ENCODE measurements at regions not wholly inside any gene's neighbourhood (a gene's known extent, or its start where the extent isn't known, plus 50 kb on each side); places are given as distances from the start of the nearest gene placed in this dataset.

- 96% methylated on average over 3 of the region's 3 CpGs for WGBS, 2 donors
- TF ChIP-seq POLR2A (IDR thresholded peaks at IDR 0.05), result no peak
- TF ChIP-seq, protein P1, sequence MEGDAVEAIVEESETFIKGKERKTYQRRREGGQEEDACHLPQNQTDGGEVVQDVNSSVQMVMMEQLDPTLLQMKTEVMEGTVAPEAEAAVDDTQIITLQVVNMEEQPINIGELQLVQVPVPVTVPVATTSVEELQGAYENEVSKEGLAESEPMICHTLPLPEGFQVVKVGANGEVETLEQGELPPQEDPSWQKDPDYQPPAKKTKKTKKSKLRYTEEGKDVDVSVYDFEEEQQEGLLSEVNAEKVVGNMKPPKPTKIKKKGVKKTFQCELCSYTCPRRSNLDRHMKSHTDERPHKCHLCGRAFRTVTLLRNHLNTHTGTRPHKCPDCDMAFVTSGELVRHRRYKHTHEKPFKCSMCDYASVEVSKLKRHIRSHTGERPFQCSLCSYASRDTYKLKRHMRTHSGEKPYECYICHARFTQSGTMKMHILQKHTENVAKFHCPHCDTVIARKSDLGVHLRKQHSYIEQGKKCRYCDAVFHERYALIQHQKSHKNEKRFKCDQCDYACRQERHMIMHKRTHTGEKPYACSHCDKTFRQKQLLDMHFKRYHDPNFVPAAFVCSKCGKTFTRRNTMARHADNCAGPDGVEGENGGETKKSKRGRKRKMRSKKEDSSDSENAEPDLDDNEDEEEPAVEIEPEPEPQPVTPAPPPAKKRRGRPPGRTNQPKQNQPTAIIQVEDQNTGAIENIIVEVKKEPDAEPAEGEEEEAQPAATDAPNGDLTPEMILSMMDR (IDR thresholded peaks at IDR 0.05), result no peak
- intact Hi-C loops (cut with DNase I), result no loop called here
- peaks cover 3 to 5% of the 10 kb centered on the region in 2 donors for H3K4me1 ChIP-seq
- no peak overlapping the region for H3K27ac ChIP-seq
- no peak for DNase-seq
- no peaks in the 10 kb centered on the region for H3K36me3 ChIP-seq
- H3K4me3 ChIP-seq (replicated peaks in 1 of 3), result no peak overlapping the region
- no peaks in the 10 kb centered on the region for H3K27me3 ChIP-seq
- H3K9me3 ChIP-seq, result no peaks in the 10 kb centered on the region
Observed at GRCh38 chr1:168926236-168926635, 180.3 kb upstream of the ATP1B1 start.

DNA sequence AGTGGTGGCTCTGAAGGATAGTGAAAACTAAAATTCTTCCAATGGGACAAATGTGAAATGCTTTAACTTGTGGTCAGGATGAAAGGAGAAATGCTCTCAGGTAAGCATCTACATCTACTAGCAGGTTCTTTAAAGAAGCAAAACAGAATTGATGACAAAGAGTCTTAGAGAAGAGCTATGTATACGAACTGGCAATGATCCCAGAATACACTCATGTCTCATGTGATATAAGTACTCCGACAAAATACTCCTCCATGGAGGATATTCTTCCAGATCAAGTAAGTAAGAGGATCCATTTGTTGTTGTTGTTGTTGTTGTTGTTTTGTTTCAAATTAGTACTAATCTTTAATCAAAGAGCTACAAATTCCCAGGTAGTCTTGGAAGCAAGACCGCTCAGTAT lies 174.0 kb upstream of the ATP1B1 start:
- H3K36me3 ChIP-seq, result no peaks in the 10 kb centered on the region
- TF ChIP-seq, protein P1 (IDR thresholded peaks at IDR 0.05), result no peak
- no peak for TF ChIP-seq POLR2A (IDR thresholded peaks at IDR 0.05)
- DNase-seq, result no peak
- no peaks in the 10 kb centered on the region for H3K9me3 ChIP-seq
- H3K27ac ChIP-seq, result no peak overlapping the region
- no peak overlapping the region for H3K4me3 ChIP-seq (replicated peaks in 1 of 3)
- no peaks in the 10 kb centered on the region for H3K27me3 ChIP-seq
- H3K4me1 ChIP-seq, result peaks cover 3 to 5% of the 10 kb centered on the region in 2 donors
- WGBS, 2 donors, result 77 to 90% methylated on average over 3 of the region's 3 CpGs
- intact Hi-C loops (cut with DNase I), result no loop called here

DNA sequence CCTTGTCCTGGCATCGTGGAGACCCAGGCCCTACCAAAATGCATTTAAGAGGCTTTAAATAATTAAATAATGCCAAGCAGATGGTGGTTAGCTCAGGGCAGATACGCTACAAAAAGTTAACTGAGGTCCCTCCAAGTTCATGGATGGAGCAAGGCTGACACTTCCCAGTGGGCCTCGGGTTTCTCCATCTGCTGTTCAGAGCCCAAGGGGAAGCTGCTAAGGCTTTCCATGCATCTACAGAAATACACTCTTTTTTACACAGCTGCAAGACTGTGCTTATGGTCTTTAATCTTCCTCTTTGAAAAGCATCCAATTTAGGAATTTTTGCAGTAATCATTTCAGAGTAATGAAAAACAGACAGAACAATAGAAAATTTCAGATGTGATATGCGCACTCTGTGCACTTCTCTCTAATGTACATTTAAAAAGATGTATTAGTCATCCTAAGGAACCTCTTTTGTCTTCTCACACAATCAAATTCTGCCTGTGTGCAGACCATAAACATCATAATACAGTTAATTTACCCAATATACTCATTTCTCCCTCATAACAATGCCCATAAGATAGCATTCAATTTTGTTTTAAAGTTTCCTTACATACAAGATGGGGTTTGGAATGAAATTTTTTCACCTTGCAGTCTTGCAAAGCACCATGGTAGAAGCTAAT lies 173.2 kb upstream of the ATP1B1 start:
- 86 to 94% methylated on average over 4 of the region's 4 CpGs for WGBS, 2 donors
- intact Hi-C loops (cut with DNase I), result no loop called here
- no peak overlapping the region for H3K4me3 ChIP-seq (replicated peaks in 1 of 3)
- H3K4me1 ChIP-seq, result peaks cover 3 to 5% of the 10 kb centered on the region in 2 donors
- H3K27ac ChIP-seq, result no peak overlapping the region
- TF ChIP-seq POLR2A (IDR thresholded peaks at IDR 0.05), result no peak
- TF ChIP-seq, protein P1 (IDR thresholded peaks at IDR 0.05), result no peak
- no peaks in the 10 kb centered on the region for H3K9me3 ChIP-seq
- no peaks in the 10 kb centered on the region for H3K36me3 ChIP-seq
- no peaks in the 10 kb centered on the region for H3K27me3 ChIP-seq
- DNase-seq, result no peak

GRCh38 chr1:168939110-168939946 lies 167.2 kb upstream of the ATP1B1 start:
- no peaks in the 10 kb centered on the region for H3K9me3 ChIP-seq
- 93% methylated on average over 3 of the region's 3 CpGs for WGBS, 2 donors
- no peak for DNase-seq
- TF ChIP-seq, protein P1 (IDR thresholded peaks at IDR 0.05), result no peak
- no peak for TF ChIP-seq POLR2A (IDR thresholded peaks at IDR 0.05)
- intact Hi-C loops (cut with DNase I), result no loop called here
- no peak overlapping the region for H3K27ac ChIP-seq
- no peaks in the 10 kb centered on the region for H3K4me1 ChIP-seq
- H3K36me3 ChIP-seq, result no peaks in the 10 kb centered on the region
- no peak overlapping the region for H3K4me3 ChIP-seq (replicated peaks in 1 of 3)
- no peaks in the 10 kb centered on the region for H3K27me3 ChIP-seq

DNA sequence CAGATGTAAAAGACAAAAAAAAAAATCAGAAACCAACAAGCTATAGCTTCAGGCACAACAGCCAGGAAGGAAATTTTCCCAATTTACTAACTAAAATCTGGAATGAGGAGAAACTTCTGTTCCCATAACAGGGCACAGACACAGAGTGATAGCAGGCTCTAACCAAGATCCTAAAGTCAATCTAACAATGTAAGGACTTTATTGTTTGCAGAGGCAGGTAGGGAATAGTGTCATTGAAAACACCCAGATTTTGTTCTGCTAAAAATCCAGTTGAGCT lies 166.6 kb upstream of the ATP1B1 start:
- intact Hi-C loops (cut with DNase I), result no loop called here
- Histone ChIP-seq H3K36me3 (no peaks in the 10 kb centered on the region), H3K4me3 (replicated peaks in 1 of 3) (no peak overlapping the region), H3K27me3 (no peaks in the 10 kb centered on the region), H3K27ac (no peak overlapping the region), H3K4me1 (peaks cover 2 to 5% of the 10 kb centered on the region in 2 donors), H3K9me3 (no peaks in the 10 kb centered on the region)
- TF ChIP-seq, protein P1 (IDR thresholded peaks at IDR 0.05), result no peak
- TF ChIP-seq POLR2A (IDR thresholded peaks at IDR 0.05), result no peak
- no peak for DNase-seq
